Upper lobe of left lung (tissue), 6 donors: ENCODE measurements at regions not wholly inside any gene's neighbourhood (a gene's known extent, or its start where the extent isn't known, plus 50 kb on each side); places are given as distances from the start of the nearest gene placed in this dataset.
A peak's percentile ranks its signal among the peaks of the same experiment; 100 is the strongest.

Experiments
- ATAC-seq, 2 donors: fragments of 200-7000 bp; cut with Tn5 transposase; one replicate each; pipeline ENCODE4 v1.9.1; 2022; ENCODE audit warnings: mild to moderate bottlenecking in 2 of 2, moderate library complexity in 2 of 2; ENCODE audit not compliant: low FRiP score in 2 of 2
- DNase-seq, 2 donors: peaks; one replicate each; pipeline ENCODE4 v3.0.0-alpha.2; 2019 to 2020
- H3K27ac ChIP-seq, 4 donors: fragments of 200-600 bp; sonication (generic); one replicate each; pipeline ENCODE4 v1.5.1; 2016 to 2019
- H3K27me3 ChIP-seq, 4 donors: fragments of 200-600 bp; sonication (generic); one replicate each; pipeline ENCODE4 v1.5.1; 2017 to 2019
- H3K36me3 ChIP-seq, 4 donors: fragments of 200-600 bp; sonication (generic); one replicate each; pipeline ENCODE4 v1.5.1; 2016 to 2019
- H3K4me1 ChIP-seq, 4 donors: fragments of 200-600 bp; sonication (generic); one replicate each; pipeline ENCODE4 v1.5.1; 2018 to 2019
- H3K4me3 ChIP-seq, 4 donors: fragments of 200-600 bp; sonication (generic); one replicate each; pipeline ENCODE4 v1.5.1; 2017 to 2019; ENCODE audit warnings: mild to moderate bottlenecking in 2 of 4, moderate library complexity in 1 of 4
- H3K9me3 ChIP-seq, 4 donors: fragments of 200-600 bp; sonication (generic); one replicate each; pipeline ENCODE4 v1.5.1; 2018 to 2019
- EP300 ChIP-seq, 4 donors: sonication (generic); formaldehyde crosslinking; IDR thresholded peaks; one replicate each; pipeline ENCODE4 v1.5.1; 2017; ENCODE audit warnings: antibody characterized with exemption in 4 of 4, control low read depth in 2 of 4
- POLR2A ChIP-seq, 4 donors: fragments of 450-650 bp; IDR thresholded peaks; one replicate each; pipeline ENCODE4 v1.5.1; 2016 to 2017; ENCODE audit warnings: antibody characterized with exemption in 4 of 4, mild to moderate bottlenecking in 2 of 4
- POLR2AphosphoS5 ChIP-seq, 2 donors: sonication (generic); formaldehyde crosslinking; IDR thresholded peaks; one replicate each; pipeline ENCODE4 v1.5.1; 2017; ENCODE audit warnings: antibody characterized with exemption in 2 of 2
- WGBS, 2 donors: methylation state at CpG; one replicate each; pipeline ENCODE4 v1.1.5; 2017 to 2018; 5-methylcytosine and 5-hydroxymethylcytosine counted together
- TF ChIP-seq, protein P1 (sequence below), 6 experiments: fragments of 450-650 bp in 4 of 6; fragments of 200-600 bp in 2 of 6; sonication (generic) in 2 of 6; IDR thresholded peaks; one replicate each; pipeline ENCODE4 v1.5.1; 2016 to 2019; ENCODE audit warnings: antibody characterized with exemption in 6 of 6
- donor health status: DM: no; HTN: no; CAD: no; lungs with moderate emphysema.
- donor health status: DM: no; HTN: yes; CAD: no; lungs with severe emphysema.

DNA sequence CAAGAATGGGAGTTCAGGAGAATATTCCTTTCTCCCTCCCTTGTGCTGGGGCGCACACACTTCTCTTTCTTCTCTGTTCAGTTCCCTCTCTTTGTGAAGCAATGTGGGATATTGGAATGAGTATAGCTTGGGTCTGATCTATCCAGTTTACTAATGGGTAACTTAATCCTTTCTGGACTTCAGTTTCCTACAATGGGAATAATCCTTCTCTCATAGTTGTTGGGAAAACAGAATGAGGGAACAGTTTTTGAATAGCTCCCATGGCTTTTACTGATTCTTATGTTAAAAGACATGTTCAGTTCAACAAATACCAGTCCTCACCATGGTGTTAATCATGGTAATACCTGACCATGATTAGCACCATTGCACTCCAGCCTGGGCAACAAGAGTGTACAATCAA, 93.1 kb downstream of the ARL4C start:
- 86 to 100% methylated on average over 1 of the region's 1 CpG for WGBS, 2 donors
- ATAC-seq: no peak
- TF ChIP-seq POLR2AphosphoS5 (IDR thresholded peaks at IDR 0.05) (no peak), POLR2A (IDR thresholded peaks at IDR 0.05) (no peak)

DNA sequence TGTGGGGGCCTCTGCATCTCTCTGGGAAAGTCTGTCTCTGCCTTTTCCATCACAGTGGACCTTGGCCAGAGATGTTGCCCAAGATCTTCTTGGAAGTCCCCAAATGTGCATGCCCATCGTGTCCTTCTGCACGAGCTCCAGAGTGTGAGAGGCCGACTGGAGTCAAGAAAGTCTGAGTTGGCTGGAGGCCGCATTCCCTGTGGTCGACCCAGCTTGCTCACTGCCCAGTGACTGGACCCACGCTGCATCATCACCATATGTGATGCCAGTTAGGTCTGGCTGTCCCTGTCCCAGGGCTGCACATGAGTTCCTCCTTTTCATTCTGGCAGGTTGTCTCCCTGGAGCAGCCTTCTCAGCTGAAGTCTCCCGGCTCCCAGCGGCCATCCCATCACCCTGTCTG, 93.8 kb downstream of the ARL4C start:
- WGBS, 2 donors: 86 to 90% methylated on average over 6 to 8 of the region's 8 CpGs
- Histone ChIP-seq H3K4me1 (peaks cover 6 to 9% (median 7%) of the 10 kb centered on the region in 4 donors), H3K4me3 (no peak overlapping the region), H3K9me3 (no peaks in the 10 kb centered on the region), H3K27ac (no peak overlapping the region), H3K36me3 (no peaks in the 10 kb centered on the region), H3K27me3 (no peaks in the 10 kb centered on the region)
- no peak for TF ChIP-seq POLR2AphosphoS5 (IDR thresholded peaks at IDR 0.05)
- TF ChIP-seq POLR2A (IDR thresholded peaks at IDR 0.05): no peak
- TF ChIP-seq, protein P1, sequence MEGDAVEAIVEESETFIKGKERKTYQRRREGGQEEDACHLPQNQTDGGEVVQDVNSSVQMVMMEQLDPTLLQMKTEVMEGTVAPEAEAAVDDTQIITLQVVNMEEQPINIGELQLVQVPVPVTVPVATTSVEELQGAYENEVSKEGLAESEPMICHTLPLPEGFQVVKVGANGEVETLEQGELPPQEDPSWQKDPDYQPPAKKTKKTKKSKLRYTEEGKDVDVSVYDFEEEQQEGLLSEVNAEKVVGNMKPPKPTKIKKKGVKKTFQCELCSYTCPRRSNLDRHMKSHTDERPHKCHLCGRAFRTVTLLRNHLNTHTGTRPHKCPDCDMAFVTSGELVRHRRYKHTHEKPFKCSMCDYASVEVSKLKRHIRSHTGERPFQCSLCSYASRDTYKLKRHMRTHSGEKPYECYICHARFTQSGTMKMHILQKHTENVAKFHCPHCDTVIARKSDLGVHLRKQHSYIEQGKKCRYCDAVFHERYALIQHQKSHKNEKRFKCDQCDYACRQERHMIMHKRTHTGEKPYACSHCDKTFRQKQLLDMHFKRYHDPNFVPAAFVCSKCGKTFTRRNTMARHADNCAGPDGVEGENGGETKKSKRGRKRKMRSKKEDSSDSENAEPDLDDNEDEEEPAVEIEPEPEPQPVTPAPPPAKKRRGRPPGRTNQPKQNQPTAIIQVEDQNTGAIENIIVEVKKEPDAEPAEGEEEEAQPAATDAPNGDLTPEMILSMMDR (IDR thresholded peaks at IDR 0.05): no peak
- no peak for TF ChIP-seq EP300 (IDR thresholded peaks at IDR 0.05)
- ATAC-seq (peak in 1 of 2 donors; percentile 28), DNase-seq (peak in 1 of 2 donors; percentile 26)

More for the DNA sequence above, 93.1 kb downstream of the ARL4C start:
- no peak overlapping the region for H3K4me3 ChIP-seq
- H3K36me3 ChIP-seq: no peaks in the 10 kb centered on the region
- no peak overlapping the region for H3K27ac ChIP-seq
- H3K27me3 ChIP-seq: no peaks in the 10 kb centered on the region
- no peak for DNase-seq
- no peaks in the 10 kb centered on the region for H3K9me3 ChIP-seq
- H3K4me1 ChIP-seq: peaks cover 6 to 9% (median 7%) of the 10 kb centered on the region in 4 donors

DNA sequence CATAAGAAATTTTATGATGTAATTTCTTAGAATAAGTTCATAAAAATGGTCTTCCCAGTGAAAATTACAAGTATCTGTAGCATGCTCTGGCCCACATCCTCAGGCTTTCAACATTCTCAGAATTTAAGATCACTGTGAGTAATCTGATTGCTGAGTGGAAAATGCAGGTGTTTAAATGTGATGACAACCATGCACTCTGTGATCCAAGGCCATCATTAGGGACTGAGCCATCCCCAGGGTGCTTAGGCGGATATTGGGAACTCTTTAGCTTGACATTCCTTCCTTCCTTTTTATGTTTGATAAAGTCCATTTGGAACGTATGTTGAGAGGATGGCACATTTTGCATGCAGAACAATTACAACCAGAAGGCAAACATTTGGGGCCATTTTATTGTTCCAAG, 95.5 kb downstream of the ARL4C start:
- Histone ChIP-seq H3K9me3 (no peaks in the 10 kb centered on the region), H3K27ac (no peak overlapping the region), H3K4me1 (peaks cover 6 to 9% (median 7%) of the 10 kb centered on the region in 4 donors), H3K27me3 (no peaks in the 10 kb centered on the region), H3K36me3 (no peaks in the 10 kb centered on the region), H3K4me3 (no peak overlapping the region)
- ATAC-seq (no peak), DNase-seq (no peak)
- TF ChIP-seq, protein P1 (IDR thresholded peaks at IDR 0.05): no peak
- TF ChIP-seq POLR2AphosphoS5 (IDR thresholded peaks at IDR 0.05): no peak
- no peak for TF ChIP-seq POLR2A (IDR thresholded peaks at IDR 0.05)
- TF ChIP-seq EP300 (IDR thresholded peaks at IDR 0.05): no peak
- 92 to 95% methylated on average over 2 of the region's 2 CpGs for WGBS, 2 donors

DNA sequence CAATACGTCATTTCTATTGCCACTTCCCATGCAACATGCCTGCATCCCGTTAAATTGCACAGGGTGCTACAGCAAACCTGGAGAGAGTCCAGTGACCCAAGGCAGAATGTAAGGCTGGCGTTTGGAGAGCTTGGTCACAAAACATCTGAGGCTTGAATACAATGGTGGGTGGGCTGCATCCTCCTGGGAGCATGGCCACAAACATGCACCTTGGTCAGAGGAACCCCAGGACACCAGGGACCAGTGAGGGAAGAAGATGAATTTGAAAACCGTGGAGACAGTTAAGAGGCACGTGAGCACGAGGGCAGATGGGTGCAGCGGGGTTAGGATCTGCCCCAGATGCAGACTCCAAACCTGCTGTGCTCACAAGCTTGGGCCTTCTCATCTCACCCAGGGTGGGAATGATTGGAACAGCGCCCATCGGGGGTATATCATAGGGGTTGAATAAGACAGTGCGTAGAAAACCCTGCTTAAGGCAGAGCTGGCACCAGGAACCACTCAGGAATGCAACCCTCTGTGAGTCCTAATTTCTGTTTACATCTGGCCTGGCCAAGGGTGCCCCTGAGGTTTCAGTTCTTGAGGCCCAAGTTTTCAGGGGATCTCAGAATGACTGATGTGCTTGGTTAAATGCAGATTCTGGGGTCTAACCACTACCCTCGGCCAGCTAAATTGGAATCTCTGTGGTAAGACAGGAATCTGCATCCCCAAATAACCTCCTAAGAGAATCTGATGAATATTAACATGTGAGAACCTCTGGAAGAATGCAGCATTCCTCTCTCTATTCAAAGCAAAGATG, 97.2 kb downstream of the ARL4C start:
- Histone ChIP-seq H3K4me1 (peaks cover 0 to under 1% (median 0%) of the 10 kb centered on the region in 4 donors), H3K9me3 (no peaks in the 10 kb centered on the region), H3K27me3 (no peaks in the 10 kb centered on the region), H3K27ac (no peak overlapping the region), H3K36me3 (no peaks in the 10 kb centered on the region), H3K4me3 (no peak overlapping the region)
- TF ChIP-seq, protein P1 (IDR thresholded peaks at IDR 0.05): no peak
- no peak for TF ChIP-seq POLR2AphosphoS5 (IDR thresholded peaks at IDR 0.05)
- no peak for TF ChIP-seq EP300 (IDR thresholded peaks at IDR 0.05)
- TF ChIP-seq POLR2A (IDR thresholded peaks at IDR 0.05): no peak
- ATAC-seq (peak in 1 of 2 donors; percentile 6), DNase-seq (no peak)
- 89 to 90% methylated on average over 11 of the region's 11 CpGs for WGBS, 2 donors

DNA sequence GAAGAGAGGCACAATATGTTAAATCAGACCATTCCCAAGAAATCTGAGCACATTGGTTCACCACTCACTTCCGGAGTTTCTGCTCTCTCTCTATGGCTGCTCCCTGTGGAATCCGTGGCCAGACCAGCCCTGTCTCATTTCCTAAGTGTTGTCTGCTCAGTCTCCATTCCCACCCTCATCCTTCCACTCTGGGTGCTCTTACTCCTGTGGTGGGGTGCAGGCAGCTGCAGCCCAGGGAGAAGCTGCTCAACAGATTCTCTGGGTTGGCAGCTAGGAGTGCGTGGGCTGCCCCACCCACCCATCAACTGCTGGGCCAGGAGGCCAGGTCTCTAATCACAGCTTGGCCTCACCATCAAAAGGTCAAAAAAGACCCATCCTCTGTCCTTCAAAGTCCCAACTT, 98.3 kb downstream of the ARL4C start:
- 93 to 98% methylated on average over 3 of the region's 3 CpGs for WGBS, 2 donors
- no peaks in the 10 kb centered on the region for H3K36me3 ChIP-seq
- no peaks in the 10 kb centered on the region for H3K27me3 ChIP-seq
- DNase-seq: no peak
- no peaks in the 10 kb centered on the region for H3K4me1 ChIP-seq
- ATAC-seq: no peak
- no peak for TF ChIP-seq POLR2AphosphoS5 (IDR thresholded peaks at IDR 0.05)
- TF ChIP-seq POLR2A (IDR thresholded peaks at IDR 0.05): no peak
- no peak for TF ChIP-seq EP300 (IDR thresholded peaks at IDR 0.05)
- TF ChIP-seq, protein P1 (IDR thresholded peaks at IDR 0.05): no peak
- H3K27ac ChIP-seq: no peak overlapping the region
- no peak overlapping the region for H3K4me3 ChIP-seq
- no peaks in the 10 kb centered on the region for H3K9me3 ChIP-seq
